D341Med (cell line): ENCODE measurements at regions not wholly inside any gene's neighbourhood (a gene's known extent, or its start where the extent isn't known, plus 50 kb on each side); places are given as distances from the start of the nearest gene placed in this dataset.

Experiments
- DNase-seq: peaks from one replicate; pipeline ENCODE4 v3.0.0; 2012; ENCODE audit warnings: low spot score

DNA sequence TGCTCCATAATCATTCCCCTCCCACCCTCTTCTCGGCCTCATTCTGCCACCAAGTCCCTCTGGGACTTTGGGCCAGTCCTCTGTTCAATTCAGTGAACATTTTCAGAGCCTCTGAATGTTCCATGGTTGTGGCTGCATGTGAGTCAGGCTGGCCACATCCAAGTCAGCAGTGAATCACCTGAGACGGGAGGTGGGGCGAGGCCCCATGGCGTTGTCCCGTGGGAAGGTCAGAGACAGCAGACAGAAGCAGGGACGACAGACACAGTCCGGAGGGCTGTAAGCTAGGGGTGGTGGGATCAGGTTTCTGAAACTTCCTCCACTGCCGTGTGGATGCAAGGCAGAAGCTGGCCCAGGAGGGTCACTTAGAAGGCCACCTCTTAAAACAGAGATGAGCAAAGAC lies 324.8 kb downstream of the MN1 start:
- no peak for DNase-seq

- no peak for DNase-seq
These were observed 324.4 kb downstream of the MN1 start for GRCh38 chr22:27477171-27477570.

DNA sequence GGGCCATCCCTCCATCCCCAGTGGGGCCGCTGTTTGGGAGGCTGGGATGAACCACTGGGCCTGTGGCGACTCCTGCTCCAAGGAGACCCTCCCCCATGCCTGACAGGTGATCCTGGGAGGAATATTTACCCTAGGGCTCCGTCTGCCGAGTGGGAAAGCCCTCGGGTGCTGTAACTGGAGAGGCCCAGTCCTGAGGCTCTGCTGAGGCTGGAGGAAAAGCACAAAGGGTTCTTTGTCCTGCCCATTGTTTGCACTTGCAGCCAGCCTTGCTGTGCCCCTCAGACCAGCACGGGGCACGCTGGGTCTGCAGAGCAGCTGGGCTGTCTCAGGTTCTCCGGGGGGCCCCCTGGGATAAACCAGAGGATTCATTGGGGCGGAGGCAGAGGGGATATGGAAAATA lies 321.1 kb downstream of the MN1 start:
- DNase-seq = no peak

GRCh38 chr22:27482402-27482801 lies 319.2 kb downstream of the MN1 start:
- DNase-seq = no peak

GRCh38 chr22:27483095-27483785 lies 318.3 kb downstream of the MN1 start:
- DNase-seq = no peak

DNA sequence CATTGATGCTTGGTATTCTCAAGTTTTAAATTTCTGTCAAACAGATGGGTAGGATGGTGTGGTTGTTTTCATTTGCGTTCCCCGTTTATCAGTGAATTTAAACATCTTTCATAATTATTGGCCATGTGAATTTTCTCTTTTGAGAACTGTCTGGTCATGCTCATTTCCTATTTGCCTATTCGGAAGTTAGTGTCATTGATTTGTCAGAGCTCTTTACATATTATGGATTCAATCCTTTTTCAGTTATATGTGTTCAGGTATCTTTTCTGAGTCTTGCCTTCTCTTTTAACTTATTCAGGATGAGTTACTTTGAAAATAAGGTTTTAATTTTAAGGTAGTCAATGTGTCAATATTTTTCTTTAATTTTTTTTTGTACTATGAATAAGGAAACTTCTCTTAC lies 315.7 kb downstream of the MN1 start:
- DNase-seq = no peak

DNA sequence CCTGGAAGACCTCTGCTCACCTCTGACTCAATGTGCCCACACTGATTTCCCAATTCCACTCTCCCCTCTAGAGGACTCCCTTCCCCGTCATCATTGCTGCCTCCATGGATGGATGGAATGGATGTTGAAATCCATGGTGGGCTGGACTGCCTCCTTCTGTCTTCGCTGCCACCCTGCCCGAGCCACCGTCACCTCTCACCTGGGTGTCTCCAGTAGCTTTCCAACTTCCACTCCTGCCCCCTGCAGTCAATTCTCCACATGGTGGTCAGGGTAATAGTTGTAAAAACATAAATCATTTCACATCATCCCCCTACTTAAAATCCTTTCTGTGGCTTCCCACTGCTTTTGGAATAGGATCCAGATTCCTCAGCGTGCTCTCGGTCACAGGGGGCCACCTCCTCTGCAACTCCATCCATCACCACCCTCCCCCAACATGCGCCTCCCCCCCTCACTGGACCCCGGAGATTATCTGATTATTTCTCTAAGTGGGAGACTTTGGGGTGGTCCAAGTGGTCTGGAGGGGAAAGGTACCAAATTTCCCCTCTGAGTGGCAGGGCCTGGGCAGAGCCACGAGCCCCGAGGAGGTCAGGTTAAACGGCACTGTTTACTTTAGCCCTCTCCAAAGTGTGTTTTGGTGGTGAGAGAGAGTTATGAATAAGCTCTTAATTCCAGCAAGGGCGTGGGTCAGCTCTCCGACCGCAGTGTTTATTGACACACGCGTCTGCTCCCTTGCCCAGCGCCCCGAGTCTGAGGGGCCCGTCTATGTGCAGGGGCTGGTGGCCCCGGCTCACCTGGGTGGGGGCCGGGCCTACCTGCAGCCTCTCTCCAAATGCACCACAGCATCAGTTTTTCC lies 313.7 kb downstream of the MN1 start:
- no peak for DNase-seq

- no peak for DNase-seq
These were observed 312.9 kb downstream of the MN1 start for GRCh38 chr22:27488456-27489177.

GRCh38 chr22:27489178-27489675 lies 312.3 kb downstream of the MN1 start:
- DNase-seq = no peak

DNA sequence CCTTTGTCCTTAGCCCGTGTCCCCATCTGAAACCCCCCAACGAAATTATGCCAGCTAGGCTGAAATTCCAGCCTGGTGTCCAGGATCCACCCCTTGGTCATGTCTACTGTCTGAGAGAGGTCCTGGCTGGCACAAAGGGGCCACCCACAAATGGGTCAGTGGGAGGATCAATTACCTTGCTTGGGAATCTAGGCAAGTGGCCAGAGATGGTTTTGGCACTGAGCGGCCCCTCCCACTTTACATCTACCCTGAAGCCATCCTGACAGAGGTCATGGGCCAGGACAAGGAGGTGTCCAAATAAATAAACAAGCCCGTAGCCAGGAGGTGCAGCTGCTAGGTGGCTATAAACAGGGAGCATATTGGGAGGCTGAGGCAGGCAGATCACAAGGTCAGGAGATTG lies 311.5 kb downstream of the MN1 start:
- DNase-seq = no peak

GRCh38 chr22:27491888-27492287 lies 309.7 kb downstream of the MN1 start:
- no peak for DNase-seq

DNA sequence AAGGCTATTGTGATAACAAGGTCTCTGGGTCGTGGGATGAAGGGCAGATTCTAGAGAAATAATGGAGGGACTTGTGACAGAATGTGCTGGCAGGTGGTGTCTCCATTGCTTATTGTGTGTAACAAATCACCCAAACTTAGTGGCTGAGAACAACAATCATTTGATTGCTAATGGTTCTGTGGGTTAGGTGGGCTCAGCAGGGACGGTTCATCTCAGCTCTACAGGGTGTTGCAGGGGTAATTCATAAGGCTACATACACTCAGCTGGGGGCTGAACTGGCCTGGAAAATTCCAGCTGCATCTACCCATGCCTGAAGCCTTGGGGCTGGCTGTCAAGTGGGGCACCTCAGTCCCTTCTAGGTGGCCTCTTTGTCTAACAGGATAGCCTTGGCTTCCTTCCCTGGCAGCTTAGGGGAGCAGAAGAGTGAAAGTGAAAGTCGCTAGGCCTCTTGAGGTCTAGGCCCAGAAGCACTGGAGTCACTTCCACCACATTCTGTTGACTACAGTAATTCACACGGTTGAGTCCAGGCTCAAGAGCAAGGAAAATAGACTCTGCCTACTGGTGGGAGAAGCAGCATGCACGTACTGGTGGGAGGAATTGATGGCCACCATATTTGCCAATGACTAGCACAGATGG lies 308.9 kb downstream of the MN1 start:
- no peak for DNase-seq

DNA sequence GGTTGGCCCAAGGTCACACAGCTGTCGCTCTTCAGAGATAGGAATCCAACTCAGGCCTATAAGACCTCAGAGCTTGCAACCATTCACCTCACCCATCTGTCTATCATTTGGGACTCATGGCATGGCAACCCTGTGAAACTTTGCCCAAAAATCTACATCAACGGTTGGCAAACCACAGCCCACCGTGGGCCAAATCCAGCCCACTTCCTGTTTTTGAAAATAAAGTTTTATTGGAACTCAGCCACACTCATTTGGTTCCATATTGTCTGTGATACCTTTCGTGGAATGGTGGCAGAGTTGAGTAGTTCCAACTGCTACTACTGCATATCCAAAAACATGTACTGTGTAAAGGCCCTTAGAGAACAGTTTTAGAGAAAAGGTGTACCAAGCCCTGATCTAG lies 307.8 kb downstream of the MN1 start:
- no peak for DNase-seq

DNA sequence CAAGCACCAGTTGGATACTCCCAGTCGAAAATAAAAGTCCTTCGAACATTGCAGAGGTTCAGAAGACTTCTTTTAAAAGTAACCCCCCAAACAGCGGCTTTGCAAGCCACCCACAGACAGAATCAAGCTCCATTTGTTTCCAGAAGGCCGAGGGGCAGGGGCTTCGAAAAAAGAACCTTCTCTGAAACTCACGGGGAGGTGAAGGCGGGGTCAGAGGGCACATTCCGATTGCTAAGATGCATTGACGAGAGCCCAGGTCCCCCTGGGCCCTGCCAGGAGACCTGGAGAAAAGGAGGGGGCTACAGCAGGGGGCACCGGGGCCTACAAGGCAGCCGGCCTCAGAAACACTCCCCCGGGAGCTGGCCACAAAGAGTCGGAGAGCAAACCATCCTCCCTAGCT lies 306.8 kb downstream of the MN1 start:
- DNase-seq = no peak

DNA sequence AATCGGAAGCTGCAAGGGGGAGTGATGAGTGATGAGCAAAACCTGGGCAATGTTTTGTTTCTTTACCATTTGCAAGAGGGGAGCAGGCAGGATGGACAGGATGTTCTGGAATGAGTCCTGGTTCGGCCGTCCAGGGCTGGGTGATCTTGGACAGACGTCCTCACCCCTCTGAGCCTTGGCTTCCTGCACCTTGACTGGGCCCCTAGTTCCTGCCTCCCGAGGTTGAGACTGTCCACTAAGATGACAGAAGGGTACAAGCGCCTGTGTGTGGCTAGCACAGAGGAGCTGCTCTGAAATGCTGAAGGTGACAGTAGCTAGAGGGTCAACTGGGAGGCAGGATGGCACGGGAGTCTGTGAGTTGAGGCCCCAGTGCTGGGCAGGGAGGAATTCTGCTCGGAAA lies 306.2 kb downstream of the MN1 start:
- DNase-seq = no peak

GRCh38 chr22:27499121-27499520 lies 302.4 kb downstream of the MN1 start:
- DNase-seq = no peak

- DNase-seq = no peak
These were observed 300.2 kb downstream of the MN1 start for GRCh38 chr22:27501191-27501936.

DNA sequence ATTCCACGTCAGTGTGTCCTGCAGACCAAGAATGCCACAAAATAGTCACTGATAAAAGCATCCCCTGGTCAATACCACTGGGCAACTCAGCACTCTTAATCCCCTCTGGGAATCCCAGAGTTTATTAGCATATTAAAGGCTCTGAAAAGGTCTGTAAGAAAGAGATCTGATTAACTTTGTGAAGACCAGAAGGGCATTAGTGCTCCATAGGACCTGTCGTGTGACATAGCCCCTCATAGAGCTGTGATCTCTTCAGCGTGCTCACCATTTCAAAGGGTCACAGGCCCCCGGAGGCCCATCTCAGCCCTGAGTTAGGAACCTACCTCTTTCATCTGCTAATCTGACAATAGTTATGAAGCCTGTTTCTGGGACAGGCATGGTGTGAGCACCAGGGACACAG lies 299.2 kb downstream of the MN1 start:
- DNase-seq = no peak

- DNase-seq = no peak
These were observed 296.9 kb downstream of the MN1 start for GRCh38 chr22:27504360-27505253.

DNA sequence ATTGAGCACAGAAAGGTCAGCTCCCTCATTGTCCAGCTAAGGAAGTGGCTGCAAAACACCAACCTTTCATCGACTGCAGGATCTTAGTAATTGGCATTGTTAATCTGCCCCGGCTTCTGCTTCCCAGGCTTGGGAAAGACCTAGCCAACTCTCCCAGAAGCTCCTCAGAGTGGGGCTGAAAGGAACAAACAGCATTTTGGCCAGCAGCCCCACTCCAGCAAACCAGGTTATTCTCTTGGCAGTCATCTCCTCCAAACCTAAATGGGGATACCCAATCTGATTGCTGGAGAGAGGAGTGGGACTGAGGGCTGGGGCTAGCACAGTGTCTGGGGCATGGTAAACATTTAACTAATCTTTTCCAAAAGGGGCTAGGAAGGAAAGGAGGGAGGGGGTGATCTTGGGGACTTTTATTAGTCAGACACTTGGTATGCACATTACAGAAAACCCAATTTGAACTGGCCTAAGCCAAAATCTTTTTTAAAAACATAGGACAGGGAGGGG lies 294.4 kb downstream of the MN1 start:
- no peak for DNase-seq
